ENCODE measurements at regions not wholly inside any gene's neighbourhood (a gene's known extent, or its start where the extent isn't known, plus 50 kb on each side); places are given as distances from the start of the nearest gene placed in this dataset.
"Not testable (repeated sequence)": the region's sequence is repeated elsewhere in the genome, so short reads cannot be mapped to it uniquely, and the experiment has no call there.

GRCh38 chr16:29308644-29309546 lies 97.6 kb downstream of the NPIPB11 start:
- Histone ChIP-seq H3K4me3 (no peak overlapping the region), H3K36me3 (ENCODE audit: insufficient read depth, low read length) (no peaks in the 10 kb centered on the region), H3K27ac (no peak overlapping the region), H3K9ac (ENCODE audit: insufficient read length) (no peak overlapping the region), H3K9me3 (ENCODE audit: low read depth, low read length) (no peaks in the 10 kb centered on the region)
- DNase-seq (ENCODE audit: low read depth, low spot score): no peak
- TF ChIP-seq FOXP2 (optimal IDR thresholded peaks at IDR 0.05; ENCODE audit: control extremely low read depth, extremely low read length, insufficient read depth) (no peak), POLR2AphosphoS5 (IDR thresholded peaks at IDR 0.05; ENCODE audit: borderline replicate concordance, low read depth, low read length) (no peak), EZH2 (IDR thresholded peaks at IDR 0.05) (no peak)

- H3K9ac ChIP-seq (ENCODE audit: insufficient read length): no peak overlapping the region
- no peak overlapping the region for H3K4me3 ChIP-seq
- H3K27ac ChIP-seq: no peak overlapping the region
- TF ChIP-seq FOXP2 (optimal IDR thresholded peaks at IDR 0.05; ENCODE audit: control extremely low read depth, extremely low read length, insufficient read depth) (no peak), POLR2AphosphoS5 (IDR thresholded peaks at IDR 0.05; ENCODE audit: borderline replicate concordance, low read depth, low read length) (no peak), EZH2 (IDR thresholded peaks at IDR 0.05) (no peak)
- no peaks in the 10 kb centered on the region for H3K36me3 ChIP-seq (ENCODE audit: insufficient read depth, low read length)
- DNase-seq (ENCODE audit: low read depth, low spot score): no peak
- no peaks in the 10 kb centered on the region for H3K9me3 ChIP-seq (ENCODE audit: low read depth, low read length)
Observed at GRCh38 chr16:29307598-29308507, 98.7 kb downstream of the NPIPB11 start.

DNA sequence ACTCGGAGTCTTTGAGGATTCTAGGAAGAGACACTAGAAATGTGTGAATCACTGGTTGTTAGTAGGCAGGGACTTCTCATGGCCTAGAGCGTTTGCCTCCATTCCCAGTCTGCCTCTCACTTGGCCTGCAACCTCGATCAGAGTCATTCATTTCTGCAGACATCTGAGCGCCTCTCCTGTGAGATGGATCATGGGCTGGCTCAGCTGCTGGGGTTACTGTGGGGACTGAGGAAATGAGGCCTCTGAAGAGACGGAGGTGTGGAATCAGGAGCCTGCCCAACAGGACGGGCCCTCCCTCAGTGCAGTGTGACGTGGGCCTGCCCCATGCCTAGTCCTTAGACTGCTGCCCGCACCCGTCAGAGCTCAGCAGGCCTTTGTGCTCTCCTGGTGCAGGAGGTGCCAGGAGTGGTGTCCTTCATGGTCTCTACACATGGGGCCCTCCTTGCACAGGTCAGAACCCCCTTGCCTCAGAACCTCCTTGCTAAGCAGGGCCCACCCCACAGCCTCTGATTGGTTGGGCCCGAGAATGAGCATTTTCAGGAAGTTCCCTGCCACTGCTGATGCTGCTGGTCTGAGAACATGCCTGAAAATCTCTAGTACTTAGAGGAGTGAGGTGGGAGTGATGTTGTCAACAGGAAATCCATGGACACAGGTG lies 99.4 kb downstream of the NPIPB11 start:
- TF ChIP-seq POLR2AphosphoS5 (IDR thresholded peaks at IDR 0.05; ENCODE audit: borderline replicate concordance, low read depth, low read length) (no peak), EZH2 (IDR thresholded peaks at IDR 0.05) (no peak), FOXP2 (optimal IDR thresholded peaks at IDR 0.05; ENCODE audit: control extremely low read depth, extremely low read length, insufficient read depth) (no peak)
- DNase-seq (ENCODE audit: low read depth, low spot score): no peak
- no peaks in the 10 kb centered on the region for H3K36me3 ChIP-seq (ENCODE audit: insufficient read depth, low read length)
- no peak overlapping the region for H3K9ac ChIP-seq (ENCODE audit: insufficient read length)
- no peak overlapping the region for H3K4me3 ChIP-seq
- no peak overlapping the region for H3K27ac ChIP-seq
- H3K9me3 ChIP-seq (ENCODE audit: low read depth, low read length): no peaks in the 10 kb centered on the region

- TF ChIP-seq POLR2AphosphoS5 (IDR thresholded peaks at IDR 0.05; ENCODE audit: borderline replicate concordance, low read depth, low read length) (no peak), EZH2 (IDR thresholded peaks at IDR 0.05) (no peak), FOXP2 (optimal IDR thresholded peaks at IDR 0.05; ENCODE audit: control extremely low read depth, extremely low read length, insufficient read depth) (no peak)
- H3K9me3 ChIP-seq (ENCODE audit: low read depth, low read length): no peaks in the 10 kb centered on the region
- H3K9ac ChIP-seq (ENCODE audit: insufficient read length): no peak overlapping the region
- DNase-seq (ENCODE audit: low read depth, low spot score): no peak
- no peak overlapping the region for H3K27ac ChIP-seq
- no peak overlapping the region for H3K4me3 ChIP-seq
- H3K36me3 ChIP-seq (ENCODE audit: insufficient read depth, low read length): no peaks in the 10 kb centered on the region
Observed at GRCh38 chr16:29306201-29306600, 100.3 kb downstream of the NPIPB11 start.

DNA sequence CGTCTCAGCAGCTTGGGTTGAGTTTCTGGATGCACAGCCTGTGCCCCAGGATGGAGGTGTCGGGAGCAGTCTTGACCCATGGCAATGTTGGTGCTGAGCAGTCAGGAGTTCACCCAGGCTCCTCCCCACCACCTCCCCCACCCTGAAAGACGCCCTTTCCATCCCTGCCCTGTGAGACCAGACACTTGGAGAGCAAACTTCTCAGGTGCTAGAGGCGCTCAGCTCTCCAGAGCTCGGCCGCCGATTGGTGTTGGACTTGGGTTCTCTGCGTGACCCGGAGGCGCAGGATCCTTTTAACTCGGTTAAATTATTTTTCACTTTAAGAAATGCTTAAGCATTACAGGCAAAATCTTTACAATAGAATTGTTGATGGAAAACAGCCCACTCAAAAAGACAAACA lies 101.5 kb downstream of the NPIPB11 start:
- H3K36me3 ChIP-seq (ENCODE audit: insufficient read depth, low read length); H3K27ac ChIP-seq; H3K9me3 ChIP-seq (ENCODE audit: low read depth, low read length); DNase-seq (ENCODE audit: low read depth, low spot score); H3K4me3 ChIP-seq; H3K9ac ChIP-seq (ENCODE audit: insufficient read length): not testable (repeated sequence)

GRCh38 chr16:29304251-29304650 lies 102.3 kb downstream of the NPIPB11 start:
- no peak for TF ChIP-seq FOXP2 (optimal IDR thresholded peaks at IDR 0.05; ENCODE audit: control extremely low read depth, extremely low read length, insufficient read depth)
- TF ChIP-seq EZH2 (IDR thresholded peaks at IDR 0.05): no peak

GRCh38 chr16:29303520-29303919 lies 103.0 kb downstream of the NPIPB11 start:
- Histone ChIP-seq H3K4me3 (no peak overlapping the region), H3K27ac (no peak overlapping the region), H3K9me3 (ENCODE audit: low read depth, low read length) (no peaks in the 10 kb centered on the region), H3K36me3 (ENCODE audit: insufficient read depth, low read length) (no peaks in the 10 kb centered on the region), H3K9ac (ENCODE audit: insufficient read length) (no peak overlapping the region)
- TF ChIP-seq FOXP2 (optimal IDR thresholded peaks at IDR 0.05; ENCODE audit: control extremely low read depth, extremely low read length, insufficient read depth) (no peak), EZH2 (IDR thresholded peaks at IDR 0.05) (no peak), POLR2AphosphoS5 (IDR thresholded peaks at IDR 0.05; ENCODE audit: borderline replicate concordance, low read depth, low read length) (no peak)
- no peak for DNase-seq (ENCODE audit: low read depth, low spot score)

More at GRCh38 chr16:29304251-29304650, 102.3 kb downstream of the NPIPB11 start:
- Histone ChIP-seq H3K27ac (no peak overlapping the region), H3K4me3 (no peak overlapping the region), H3K9ac (ENCODE audit: insufficient read length) (no peak overlapping the region), H3K9me3 (ENCODE audit: low read depth, low read length) (no peaks in the 10 kb centered on the region), H3K36me3 (ENCODE audit: insufficient read depth, low read length) (no peaks in the 10 kb centered on the region)
- no peak for DNase-seq (ENCODE audit: low read depth, low spot score)

DNA sequence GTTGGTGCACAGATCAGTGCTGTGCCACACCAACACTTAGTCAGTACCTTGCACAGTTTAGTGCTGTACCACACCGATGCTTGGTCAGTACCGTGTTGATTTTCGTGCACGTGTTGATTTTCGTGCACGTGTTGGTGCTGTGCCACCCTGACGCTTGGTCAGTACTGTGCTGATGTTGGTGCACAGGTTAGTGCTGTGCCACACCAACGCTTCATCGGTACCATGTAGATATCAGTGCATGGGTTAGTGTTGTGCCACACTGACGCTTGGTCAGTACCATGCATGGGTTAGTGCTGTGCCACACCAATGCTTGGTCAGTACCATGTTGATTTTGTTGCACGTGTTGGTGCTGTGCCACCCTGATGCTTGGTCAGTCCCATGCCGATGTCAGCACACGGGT lies 103.5 kb downstream of the NPIPB11 start:
- H3K4me3 ChIP-seq: no peak overlapping the region
- H3K9ac ChIP-seq (ENCODE audit: insufficient read length): no peak overlapping the region
- no peak for DNase-seq (ENCODE audit: low read depth, low spot score)
- H3K36me3 ChIP-seq (ENCODE audit: insufficient read depth, low read length): no peaks in the 10 kb centered on the region
- no peaks in the 10 kb centered on the region for H3K9me3 ChIP-seq (ENCODE audit: low read depth, low read length)
- no peak overlapping the region for H3K27ac ChIP-seq
- TF ChIP-seq POLR2AphosphoS5 (IDR thresholded peaks at IDR 0.05; ENCODE audit: borderline replicate concordance, low read depth, low read length) (no peak), FOXP2 (optimal IDR thresholded peaks at IDR 0.05; ENCODE audit: control extremely low read depth, extremely low read length, insufficient read depth) (no peak), EZH2 (IDR thresholded peaks at IDR 0.05) (no peak)

DNA sequence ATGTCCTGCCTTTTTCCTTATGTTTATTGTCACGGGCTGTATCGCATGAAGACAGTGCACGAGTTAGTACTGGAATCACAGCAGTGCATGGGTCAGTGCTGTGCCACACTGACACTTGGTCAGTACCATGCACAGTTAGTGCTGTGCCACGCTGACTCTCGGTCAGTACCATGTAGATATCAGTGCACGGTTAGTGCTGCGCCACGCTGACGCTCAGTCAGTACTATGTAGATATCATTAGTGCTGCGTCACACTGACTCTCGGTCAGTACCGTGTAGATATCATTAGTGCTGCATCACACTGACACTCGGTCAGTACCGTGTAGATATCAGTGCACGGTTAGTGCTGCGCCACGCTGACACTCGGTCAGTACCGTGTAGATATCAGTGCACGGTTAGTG lies 104.1 kb downstream of the NPIPB11 start:
- H3K27ac ChIP-seq; H3K4me3 ChIP-seq; H3K9me3 ChIP-seq (ENCODE audit: low read depth, low read length); H3K36me3 ChIP-seq (ENCODE audit: insufficient read depth, low read length); DNase-seq (ENCODE audit: low read depth, low spot score); H3K9ac ChIP-seq (ENCODE audit: insufficient read length): not testable (repeated sequence)

- not testable (repeated sequence) for H3K9me3 ChIP-seq (ENCODE audit: low read depth, low read length); H3K36me3 ChIP-seq (ENCODE audit: insufficient read depth, low read length); H3K9ac ChIP-seq (ENCODE audit: insufficient read length); H3K4me3 ChIP-seq; DNase-seq (ENCODE audit: low read depth, low spot score); H3K27ac ChIP-seq
Observed at GRCh38 chr16:29301662-29302285, 104.7 kb downstream of the NPIPB11 start.
